ENCODE measurements at regions not wholly inside any gene's neighbourhood (a gene's known extent, or its start where the extent isn't known, plus 50 kb on each side); places are given as distances from the start of the nearest gene placed in this dataset.

- no peaks in the 10 kb centered on the region for H3K9me3 ChIP-seq (ENCODE audit: insufficient read depth, low read length)
- no peaks in the 10 kb centered on the region for H3K4me1 ChIP-seq (ENCODE audit: insufficient read depth, insufficient read length)
- DNase-seq (ENCODE audit: low read depth, low spot score) = no peak
- H3K4me3 ChIP-seq (ENCODE audit: insufficient read length, low read depth) = no peak overlapping the region
- no peaks in the 10 kb centered on the region for H3K27me3 ChIP-seq (ENCODE audit: insufficient read depth, insufficient read length)
- no peaks in the 10 kb centered on the region for H3K36me3 ChIP-seq (ENCODE audit: insufficient read depth, insufficient read length, low read length)
- TF ChIP-seq SUZ12 (IDR thresholded peaks at IDR 0.05; ENCODE audit: extremely low read depth, insufficient read depth, insufficient read length) = no peak
- no peak for TF ChIP-seq ZNF274 (IDR thresholded peaks at IDR 0.05; ENCODE audit: low read depth, low read length)
- TF ChIP-seq YY1 (IDR thresholded peaks at IDR 0.05; ENCODE audit: insufficient read depth, insufficient read length) = no peak
- H3K9ac ChIP-seq (ENCODE audit: insufficient read length, low read depth) = no peak overlapping the region
Observed at GRCh38 chr15:39156166-39156565, 424.7 kb upstream of the THBS1 start.

GRCh38 chr15:39156646-39157250 is 424.1 kb upstream of the THBS1 start:
- H3K27me3 ChIP-seq (ENCODE audit: insufficient read depth, insufficient read length) = no peaks in the 10 kb centered on the region
- H3K36me3 ChIP-seq (ENCODE audit: insufficient read depth, insufficient read length, low read length) = no peaks in the 10 kb centered on the region
- DNase-seq (ENCODE audit: low read depth, low spot score) = no peak
- H3K9me3 ChIP-seq (ENCODE audit: insufficient read depth, low read length) = no peaks in the 10 kb centered on the region
- no peak for TF ChIP-seq ZNF274 (IDR thresholded peaks at IDR 0.05; ENCODE audit: low read depth, low read length)
- TF ChIP-seq SUZ12 (IDR thresholded peaks at IDR 0.05; ENCODE audit: extremely low read depth, insufficient read depth, insufficient read length) = no peak
- no peak for TF ChIP-seq YY1 (IDR thresholded peaks at IDR 0.05; ENCODE audit: insufficient read depth, insufficient read length)
- no peak overlapping the region for H3K9ac ChIP-seq (ENCODE audit: insufficient read length, low read depth)
- H3K4me3 ChIP-seq (ENCODE audit: insufficient read length, low read depth) = no peak overlapping the region
- no peaks in the 10 kb centered on the region for H3K4me1 ChIP-seq (ENCODE audit: insufficient read depth, insufficient read length)

- Histone ChIP-seq H3K4me1 (ENCODE audit: insufficient read depth, insufficient read length) (no peaks in the 10 kb centered on the region), H3K36me3 (ENCODE audit: insufficient read depth, insufficient read length, low read length) (no peaks in the 10 kb centered on the region), H3K27me3 (ENCODE audit: insufficient read depth, insufficient read length) (no peaks in the 10 kb centered on the region), H3K4me3 (ENCODE audit: insufficient read length, low read depth) (no peak overlapping the region), H3K9me3 (ENCODE audit: insufficient read depth, low read length) (no peaks in the 10 kb centered on the region), H3K9ac (ENCODE audit: insufficient read length, low read depth) (no peak overlapping the region)
- no peak for DNase-seq (ENCODE audit: low read depth, low spot score)
- TF ChIP-seq ZNF274 (IDR thresholded peaks at IDR 0.05; ENCODE audit: low read depth, low read length) (no peak), YY1 (IDR thresholded peaks at IDR 0.05; ENCODE audit: insufficient read depth, insufficient read length) (no peak), SUZ12 (IDR thresholded peaks at IDR 0.05; ENCODE audit: extremely low read depth, insufficient read depth, insufficient read length) (no peak)
Observed at GRCh38 chr15:39157882-39158281, 423.0 kb upstream of the THBS1 start.

- Histone ChIP-seq H3K36me3 (ENCODE audit: insufficient read depth, insufficient read length, low read length) (no peaks in the 10 kb centered on the region), H3K4me3 (ENCODE audit: insufficient read length, low read depth) (no peak overlapping the region), H3K9me3 (ENCODE audit: insufficient read depth, low read length) (no peaks in the 10 kb centered on the region), H3K4me1 (ENCODE audit: insufficient read depth, insufficient read length) (no peaks in the 10 kb centered on the region), H3K27me3 (ENCODE audit: insufficient read depth, insufficient read length) (no peaks in the 10 kb centered on the region), H3K9ac (ENCODE audit: insufficient read length, low read depth) (no peak overlapping the region)
- no peak for TF ChIP-seq ZNF274 (IDR thresholded peaks at IDR 0.05; ENCODE audit: low read depth, low read length)
- no peak for TF ChIP-seq SUZ12 (IDR thresholded peaks at IDR 0.05; ENCODE audit: extremely low read depth, insufficient read depth, insufficient read length)
- TF ChIP-seq YY1 (IDR thresholded peaks at IDR 0.05; ENCODE audit: insufficient read depth, insufficient read length) = no peak
- DNase-seq (ENCODE audit: low read depth, low spot score) = no peak
Observed at GRCh38 chr15:39159833-39160232, 421.0 kb upstream of the THBS1 start.

GRCh38 chr15:39161096-39161495 is 419.8 kb upstream of the THBS1 start:
- DNase-seq (ENCODE audit: low read depth, low spot score) = no peak
- H3K9ac ChIP-seq (ENCODE audit: insufficient read length, low read depth) = no peak overlapping the region
- H3K9me3 ChIP-seq (ENCODE audit: insufficient read depth, low read length) = no peaks in the 10 kb centered on the region
- no peaks in the 10 kb centered on the region for H3K27me3 ChIP-seq (ENCODE audit: insufficient read depth, insufficient read length)
- TF ChIP-seq SUZ12 (IDR thresholded peaks at IDR 0.05; ENCODE audit: extremely low read depth, insufficient read depth, insufficient read length) = no peak
- TF ChIP-seq ZNF274 (IDR thresholded peaks at IDR 0.05; ENCODE audit: low read depth, low read length) = no peak
- no peak for TF ChIP-seq YY1 (IDR thresholded peaks at IDR 0.05; ENCODE audit: insufficient read depth, insufficient read length)
- H3K4me1 ChIP-seq (ENCODE audit: insufficient read depth, insufficient read length) = no peaks in the 10 kb centered on the region
- H3K4me3 ChIP-seq (ENCODE audit: insufficient read length, low read depth) = no peak overlapping the region
- no peaks in the 10 kb centered on the region for H3K36me3 ChIP-seq (ENCODE audit: insufficient read depth, insufficient read length, low read length)

- no peak for DNase-seq (ENCODE audit: low read depth, low spot score)
- Histone ChIP-seq H3K4me1 (ENCODE audit: insufficient read depth, insufficient read length) (no peaks in the 10 kb centered on the region), H3K4me3 (ENCODE audit: insufficient read length, low read depth) (no peak overlapping the region), H3K9me3 (ENCODE audit: insufficient read depth, low read length) (no peaks in the 10 kb centered on the region), H3K27me3 (ENCODE audit: insufficient read depth, insufficient read length) (no peaks in the 10 kb centered on the region), H3K36me3 (ENCODE audit: insufficient read depth, insufficient read length, low read length) (no peaks in the 10 kb centered on the region), H3K9ac (ENCODE audit: insufficient read length, low read depth) (no peak overlapping the region)
- TF ChIP-seq ZNF274 (IDR thresholded peaks at IDR 0.05; ENCODE audit: low read depth, low read length) (no peak), SUZ12 (IDR thresholded peaks at IDR 0.05; ENCODE audit: extremely low read depth, insufficient read depth, insufficient read length) (no peak), YY1 (IDR thresholded peaks at IDR 0.05; ENCODE audit: insufficient read depth, insufficient read length) (no peak)
Observed at GRCh38 chr15:39165020-39165706, 415.7 kb upstream of the THBS1 start.

- Histone ChIP-seq H3K4me3 (ENCODE audit: insufficient read length, low read depth) (no peak overlapping the region), H3K27me3 (ENCODE audit: insufficient read depth, insufficient read length) (no peaks in the 10 kb centered on the region), H3K9me3 (ENCODE audit: insufficient read depth, low read length) (no peaks in the 10 kb centered on the region), H3K4me1 (ENCODE audit: insufficient read depth, insufficient read length) (no peaks in the 10 kb centered on the region), H3K9ac (ENCODE audit: insufficient read length, low read depth) (no peak overlapping the region), H3K36me3 (ENCODE audit: insufficient read depth, insufficient read length, low read length) (no peaks in the 10 kb centered on the region)
- TF ChIP-seq ZNF274 (IDR thresholded peaks at IDR 0.05; ENCODE audit: low read depth, low read length) (no peak), YY1 (IDR thresholded peaks at IDR 0.05; ENCODE audit: insufficient read depth, insufficient read length) (no peak), SUZ12 (IDR thresholded peaks at IDR 0.05; ENCODE audit: extremely low read depth, insufficient read depth, insufficient read length) (no peak)
- no peak for DNase-seq (ENCODE audit: low read depth, low spot score)
Observed at GRCh38 chr15:39167164-39168058, 413.5 kb upstream of the THBS1 start.
